ENCODE measurements at regions not wholly inside any gene's neighbourhood (a gene's known extent, or its start where the extent isn't known, plus 50 kb on each side); places are given as distances from the start of the nearest gene placed in this dataset.
"Not testable (repeated sequence)": the region's sequence is repeated elsewhere in the genome, so short reads cannot be mapped to it uniquely, and the experiment has no call there.

- H3K36me3 ChIP-seq = no peaks in the 10 kb centered on the region
Measured at GRCh38 chr4:29081234-29081955, 1638.8 kb upstream of the PCDH7 start.

GRCh38 chr4:29082684-29083083 lies 1637.5 kb upstream of the PCDH7 start:
- Histone ChIP-seq H3K36me3 (no peaks in the 10 kb centered on the region), H3K4me1 (no peaks in the 10 kb centered on the region), H3K27me3 (no peaks in the 10 kb centered on the region), H3K9me3 (no peaks in the 10 kb centered on the region), H3K27ac (no peak overlapping the region), H3K4me3 (no peak overlapping the region)
- DNase-seq (no peak), ATAC-seq (ENCODE audit: low FRiP score in 2 of 2) (no peak)
- 68 to 69% methylated on average over 5 of the region's 5 CpGs for WGBS, 2 donors
- TF ChIP-seq POLR2AphosphoS5 (IDR thresholded peaks at IDR 0.05) = no peak
- TF ChIP-seq EP300 (IDR thresholded peaks at IDR 0.05) = no peak
- no peak for TF ChIP-seq POLR2A (IDR thresholded peaks at IDR 0.05)
- no peak for TF ChIP-seq CTCF (IDR thresholded peaks at IDR 0.05)

More at GRCh38 chr4:29081234-29081955, 1638.8 kb upstream of the PCDH7 start:
- TF ChIP-seq EP300 (IDR thresholded peaks at IDR 0.05) (no peak), CTCF (IDR thresholded peaks at IDR 0.05) (no peak), POLR2AphosphoS5 (IDR thresholded peaks at IDR 0.05) (no peak), POLR2A (IDR thresholded peaks at IDR 0.05) (no peak)
- Histone ChIP-seq H3K27me3 (no peaks in the 10 kb centered on the region), H3K9me3 (no peaks in the 10 kb centered on the region), H3K4me3 (no peak overlapping the region), H3K4me1 (no peaks in the 10 kb centered on the region), H3K27ac (no peak overlapping the region)
- 57 to 59% methylated on average over 5 of the region's 5 CpGs for WGBS, 2 donors
- ATAC-seq (ENCODE audit: low FRiP score in 2 of 2) (no peak), DNase-seq (no peak)

- Histone ChIP-seq H3K9me3 (no peaks in the 10 kb centered on the region), H3K27ac (no peak overlapping the region), H3K4me3 (no peak overlapping the region), H3K27me3 (no peaks in the 10 kb centered on the region), H3K4me1 (no peaks in the 10 kb centered on the region), H3K36me3 (no peaks in the 10 kb centered on the region)
- DNase-seq = no peak
- no peak for TF ChIP-seq EP300 (IDR thresholded peaks at IDR 0.05)
- 91 to 93% methylated on average over 4 of the region's 4 CpGs for WGBS, 2 donors
- no peak for ATAC-seq (ENCODE audit: low FRiP score in 2 of 2)
Measured at GRCh38 chr4:29085748-29086147, 1634.4 kb upstream of the PCDH7 start.

- Histone ChIP-seq H3K4me3 (no peak overlapping the region), H3K27me3 (no peaks in the 10 kb centered on the region), H3K36me3 (no peaks in the 10 kb centered on the region), H3K27ac (no peak overlapping the region), H3K4me1 (no peaks in the 10 kb centered on the region), H3K9me3 (no peaks in the 10 kb centered on the region)
- WGBS, 2 donors = 95% methylated on average over 3 of the region's 3 CpGs
- no peak for DNase-seq
- TF ChIP-seq EP300 (IDR thresholded peaks at IDR 0.05) (no peak), POLR2AphosphoS5 (IDR thresholded peaks at IDR 0.05) (no peak), CTCF (IDR thresholded peaks at IDR 0.05) (no peak), POLR2A (IDR thresholded peaks at IDR 0.05) (no peak)
- ATAC-seq (ENCODE audit: low FRiP score in 2 of 2) = no peak
Measured at GRCh38 chr4:29104694-29105093, 1615.5 kb upstream of the PCDH7 start.

GRCh38 chr4:29113960-29114359 lies 1606.2 kb upstream of the PCDH7 start:
- Histone ChIP-seq H3K4me1 (no peaks in the 10 kb centered on the region), H3K4me3 (no peak overlapping the region), H3K27me3 (no peaks in the 10 kb centered on the region), H3K27ac (no peak overlapping the region), H3K9me3 (peaks cover 0 to 6% (median 0%) of the 10 kb centered on the region in 4 donors), H3K36me3 (no peaks in the 10 kb centered on the region)
- no peak for DNase-seq
- no peak for ATAC-seq (ENCODE audit: low FRiP score in 2 of 2)
- WGBS, 2 donors = 49 to 55% methylated on average over 3 of the region's 3 CpGs
- TF ChIP-seq CTCF (IDR thresholded peaks at IDR 0.05) = no peak
- no peak for TF ChIP-seq POLR2A (IDR thresholded peaks at IDR 0.05)
- no peak for TF ChIP-seq EP300 (IDR thresholded peaks at IDR 0.05)
- TF ChIP-seq POLR2AphosphoS5 (IDR thresholded peaks at IDR 0.05) = no peak

GRCh38 chr4:29117231-29117722 lies 1602.9 kb upstream of the PCDH7 start:
- H3K27ac ChIP-seq; ATAC-seq (ENCODE audit: low FRiP score in 2 of 2); H3K4me3 ChIP-seq; H3K9me3 ChIP-seq; H3K36me3 ChIP-seq; H3K4me1 ChIP-seq; H3K27me3 ChIP-seq: not testable (repeated sequence)
- DNase-seq = peak in 1 of 2 donors; percentile 80
- 92 to 99% methylated on average over 24 to 32 of the region's 38 CpGs for WGBS, 2 donors
